SK-N-SH treated with all-trans-retinoic acid at 6 μM for 48 hours (cell line): ENCODE measurements at regions not wholly inside any gene's neighbourhood (a gene's known extent, or its start where the extent isn't known, plus 50 kb on each side); places are given as distances from the start of the nearest gene placed in this dataset.

Experiments used
- ATAC-seq: fragments of 200-7000 bp; cut with Tn5 transposase; 3 replicates; pipeline ENCODE4 v1.9.1; 2020; ENCODE audit warnings: mild to moderate bottlenecking, moderate library complexity
- ARNTL ChIP-seq: fragments of 450-650 bp; formaldehyde crosslinking; IDR thresholded peaks from 2 replicates; pipeline ENCODE4 v1.5.0; 2020; ENCODE audit warnings: low read depth, mild to moderate bottlenecking, moderate library complexity, borderline replicate concordance
- BACH2 ChIP-seq: fragments of 250-450 bp; sonication (Bioruptor Pico); IDR thresholded peaks from 2 replicates; pipeline ENCODE4 v1.9.0; 2021; ENCODE audit warnings: mild to moderate bottlenecking, borderline replicate concordance
- CSDC2 ChIP-seq: fragments of 250-450 bp; sonication (Bioruptor Pico); IDR thresholded peaks from 2 replicates; pipeline ENCODE4 v1.5.0; 2020; ENCODE audit warnings: mild to moderate bottlenecking, moderate library complexity
- ESRRG ChIP-seq: fragments of 250-450 bp; sonication (Bioruptor Pico); IDR thresholded peaks from 2 replicates; pipeline ENCODE4 v1.6.1; 2021; ENCODE audit warnings: mild to moderate bottlenecking
- GLIS3 ChIP-seq: fragments of 250-450 bp; sonication (Bioruptor Pico); IDR thresholded peaks from 2 replicates; pipeline ENCODE4 v1.5.0; 2020; ENCODE audit warnings: mild to moderate bottlenecking, moderate library complexity
- OSR1 ChIP-seq: fragments of 250-450 bp; sonication (Bioruptor Pico); IDR thresholded peaks from 2 replicates; pipeline ENCODE4 v1.8.0; 2022; ENCODE audit warnings: moderate library complexity, mild to moderate bottlenecking, inconsistent platforms
- PPARA ChIP-seq: fragments of 250-450 bp; sonication (Bioruptor Pico); IDR thresholded peaks from 2 replicates; pipeline ENCODE4 v1.5.0; 2020; ENCODE audit warnings: mild to moderate bottlenecking, borderline replicate concordance
- RARB ChIP-seq: fragments of 250-450 bp; sonication (Bioruptor Pico); IDR thresholded peaks from 2 replicates; pipeline ENCODE4 v1.8.0; 2021; ENCODE audit warnings: mild to moderate bottlenecking, moderate library complexity
- SNAI2 ChIP-seq: fragments of 250-450 bp; sonication (Bioruptor Pico); IDR thresholded peaks from 2 replicates; pipeline ENCODE4 v1.5.0; 2020; ENCODE audit warnings: mild to moderate bottlenecking, moderate library complexity
- TCF4 ChIP-seq: fragments of 250-450 bp; sonication (Bioruptor Pico); IDR thresholded peaks from 2 replicates; pipeline ENCODE4 v1.8.0; 2021; ENCODE audit warnings: mild to moderate bottlenecking, moderate library complexity, borderline replicate concordance
- ZC3H10 ChIP-seq: fragments of 250-450 bp; sonication (Bioruptor Pico); IDR thresholded peaks from 2 replicates; pipeline ENCODE4 v1.5.1; 2021; ENCODE audit warnings: mild to moderate bottlenecking, moderate library complexity
- ZFP3 ChIP-seq: fragments of 250-450 bp; sonication (Bioruptor Pico); IDR thresholded peaks from 2 replicates; pipeline ENCODE4 v1.5.0; 2020; ENCODE audit warnings: mild to moderate bottlenecking, moderate library complexity
- ZFP30 ChIP-seq: fragments of 450-650 bp; formaldehyde crosslinking; IDR thresholded peaks from 2 replicates; pipeline ENCODE4 v1.5.0; 2022; ENCODE audit warnings: mild to moderate bottlenecking, moderate library complexity
- ZNF565 ChIP-seq: fragments of 450-650 bp; formaldehyde crosslinking; conservative IDR thresholded peaks from 2 replicates; pipeline ENCODE4 v1.5.0; 2020; ENCODE audit warnings: low read depth, mild to moderate bottlenecking, moderate library complexity
- ZNF70 ChIP-seq: fragments of 450-650 bp; formaldehyde crosslinking; IDR thresholded peaks from 2 replicates; pipeline ENCODE4 v1.5.0; 2020; ENCODE audit warnings: mild to moderate bottlenecking, moderate library complexity
- ZNF8 ChIP-seq: fragments of 450-650 bp; formaldehyde crosslinking; IDR thresholded peaks from 2 replicates; pipeline ENCODE4 v1.5.0; 2020; ENCODE audit warnings: mild to moderate bottlenecking, moderate library complexity
- TF ChIP-seq, protein P1 (sequence below): fragments of 250-450 bp; sonication (Bioruptor Pico); IDR thresholded peaks from 2 replicates; pipeline ENCODE4 v1.5.0; 2020; ENCODE audit warnings: mild to moderate bottlenecking, moderate library complexity
- TF ChIP-seq, protein P2 (sequence below): fragments of 250-450 bp; sonication (Bioruptor Pico); IDR thresholded peaks from 2 replicates; pipeline ENCODE4 v1.5.1; 2020; ENCODE audit warnings: low read depth, mild to moderate bottlenecking, moderate library complexity
- TF ChIP-seq, protein P3 (sequence below): fragments of 250-450 bp; sonication (Bioruptor Pico); IDR thresholded peaks from 2 replicates; pipeline ENCODE4 v1.8.0; 2020; ENCODE audit warnings: mild to moderate bottlenecking, moderate library complexity, borderline replicate concordance
- TF ChIP-seq, protein P4 (sequence below): fragments of 250-450 bp; sonication (Bioruptor Pico); IDR thresholded peaks from 2 replicates; pipeline ENCODE4 v1.5.1; 2021; ENCODE audit warnings: mild to moderate bottlenecking, moderate library complexity
- TF ChIP-seq, protein P5 (sequence below): fragments of 250-450 bp; sonication (Bioruptor Pico); IDR thresholded peaks from 2 replicates; pipeline ENCODE4 v1.8.0; 2021; ENCODE audit warnings: low read depth, mild to moderate bottlenecking, moderate library complexity, borderline replicate concordance

DNA sequence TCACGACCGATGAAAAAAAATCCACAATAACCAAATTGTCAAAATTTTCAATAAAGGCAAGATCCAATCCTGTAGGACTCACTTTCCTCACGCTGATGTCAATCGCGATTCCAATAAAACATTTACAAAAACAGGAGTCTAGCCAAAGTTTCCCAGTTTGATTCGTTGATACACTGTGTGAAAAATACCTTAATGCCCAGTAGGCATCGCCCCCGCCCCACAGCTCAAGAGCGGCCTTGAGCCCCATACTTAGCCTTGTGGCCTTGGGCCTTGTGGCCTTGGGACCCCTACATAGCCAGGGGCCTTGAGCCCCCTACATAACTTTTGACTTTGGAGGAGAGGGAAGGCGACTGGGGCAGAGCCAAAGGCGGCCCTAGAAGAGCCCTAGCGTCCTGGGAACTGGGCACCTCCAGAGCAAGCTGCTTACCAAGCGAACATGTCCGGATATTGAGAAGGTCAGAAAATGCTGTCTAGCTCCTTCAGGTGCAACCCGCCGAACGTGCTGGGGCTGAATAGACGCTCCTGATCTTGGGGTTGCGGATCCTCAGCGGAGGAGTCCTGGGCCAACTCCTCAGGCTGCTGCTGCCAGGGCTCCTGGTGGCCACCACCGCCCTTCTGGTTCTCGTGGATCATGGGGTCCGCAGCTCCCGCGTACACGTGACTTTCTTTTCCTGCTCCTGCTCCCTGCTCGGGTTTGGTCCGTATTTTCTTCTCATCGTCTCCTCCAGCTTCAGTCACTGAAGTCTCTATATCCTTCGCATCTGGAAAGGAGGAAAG, 62.9 kb downstream of the RHOXF2B start (continued):
- TF ChIP-seq, protein P1, sequence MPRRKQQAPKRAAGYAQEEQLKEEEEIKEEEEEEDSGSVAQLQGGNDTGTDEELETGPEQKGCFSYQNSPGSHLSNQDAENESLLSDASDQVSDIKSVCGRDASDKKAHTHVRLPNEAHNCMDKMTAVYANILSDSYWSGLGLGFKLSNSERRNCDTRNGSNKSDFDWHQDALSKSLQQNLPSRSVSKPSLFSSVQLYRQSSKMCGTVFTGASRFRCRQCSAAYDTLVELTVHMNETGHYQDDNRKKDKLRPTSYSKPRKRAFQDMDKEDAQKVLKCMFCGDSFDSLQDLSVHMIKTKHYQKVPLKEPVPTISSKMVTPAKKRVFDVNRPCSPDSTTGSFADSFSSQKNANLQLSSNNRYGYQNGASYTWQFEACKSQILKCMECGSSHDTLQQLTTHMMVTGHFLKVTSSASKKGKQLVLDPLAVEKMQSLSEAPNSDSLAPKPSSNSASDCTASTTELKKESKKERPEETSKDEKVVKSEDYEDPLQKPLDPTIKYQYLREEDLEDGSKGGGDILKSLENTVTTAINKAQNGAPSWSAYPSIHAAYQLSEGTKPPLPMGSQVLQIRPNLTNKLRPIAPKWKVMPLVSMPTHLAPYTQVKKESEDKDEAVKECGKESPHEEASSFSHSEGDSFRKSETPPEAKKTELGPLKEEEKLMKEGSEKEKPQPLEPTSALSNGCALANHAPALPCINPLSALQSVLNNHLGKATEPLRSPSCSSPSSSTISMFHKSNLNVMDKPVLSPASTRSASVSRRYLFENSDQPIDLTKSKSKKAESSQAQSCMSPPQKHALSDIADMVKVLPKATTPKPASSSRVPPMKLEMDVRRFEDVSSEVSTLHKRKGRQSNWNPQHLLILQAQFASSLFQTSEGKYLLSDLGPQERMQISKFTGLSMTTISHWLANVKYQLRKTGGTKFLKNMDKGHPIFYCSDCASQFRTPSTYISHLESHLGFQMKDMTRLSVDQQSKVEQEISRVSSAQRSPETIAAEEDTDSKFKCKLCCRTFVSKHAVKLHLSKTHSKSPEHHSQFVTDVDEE (CRISPR knock-in tag), result no peak
- TF ChIP-seq ARNTL (CRISPR knock-in tag) (no peak), PPARA (no peak)

DNA sequence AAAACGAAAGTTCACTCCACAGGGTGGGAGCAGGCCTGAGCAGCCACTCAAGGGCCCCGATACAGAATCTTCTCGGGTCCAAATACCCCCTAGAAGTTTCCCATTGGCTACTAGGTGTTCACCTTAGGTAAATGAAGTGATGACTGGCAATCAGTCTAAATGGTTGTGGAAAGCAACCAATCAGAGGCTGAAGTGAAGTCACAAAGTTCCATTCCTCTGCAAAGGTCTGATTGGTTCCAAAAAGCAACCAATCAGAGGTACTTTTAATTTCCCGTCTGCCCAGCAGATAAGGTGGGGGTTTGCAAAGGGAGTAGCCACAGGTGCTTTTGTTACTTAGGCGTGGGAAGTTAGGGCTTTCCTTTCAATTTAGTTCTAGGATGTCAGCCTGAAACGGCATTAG, 58.2 kb upstream of the NKAP start:
- no peak for ATAC-seq
- TF ChIP-seq, protein P1 (CRISPR knock-in tag), result no peak
- TF ChIP-seq CSDC2 (no peak), OSR1 (no peak), ZNF70 (no peak), ZFP30 (CRISPR knock-in tag) (no peak), ZFP3 (CRISPR knock-in tag) (no peak), ESRRG (CRISPR knock-in tag) (no peak), RARB (CRISPR knock-in tag) (no peak)
- TF ChIP-seq, protein P2, sequence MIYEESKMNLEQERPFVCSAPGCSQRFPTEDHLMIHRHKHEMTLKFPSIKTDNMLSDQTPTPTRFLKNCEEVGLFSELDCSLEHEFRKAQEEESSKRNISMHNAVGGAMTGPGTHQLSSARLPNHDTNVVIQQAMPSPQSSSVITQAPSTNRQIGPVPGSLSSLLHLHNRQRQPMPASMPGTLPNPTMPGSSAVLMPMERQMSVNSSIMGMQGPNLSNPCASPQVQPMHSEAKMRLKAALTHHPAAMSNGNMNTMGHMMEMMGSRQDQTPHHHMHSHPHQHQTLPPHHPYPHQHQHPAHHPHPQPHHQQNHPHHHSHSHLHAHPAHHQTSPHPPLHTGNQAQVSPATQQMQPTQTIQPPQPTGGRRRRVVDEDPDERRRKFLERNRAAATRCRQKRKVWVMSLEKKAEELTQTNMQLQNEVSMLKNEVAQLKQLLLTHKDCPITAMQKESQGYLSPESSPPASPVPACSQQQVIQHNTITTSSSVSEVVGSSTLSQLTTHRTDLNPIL (CRISPR knock-in tag), result no peak

DNA sequence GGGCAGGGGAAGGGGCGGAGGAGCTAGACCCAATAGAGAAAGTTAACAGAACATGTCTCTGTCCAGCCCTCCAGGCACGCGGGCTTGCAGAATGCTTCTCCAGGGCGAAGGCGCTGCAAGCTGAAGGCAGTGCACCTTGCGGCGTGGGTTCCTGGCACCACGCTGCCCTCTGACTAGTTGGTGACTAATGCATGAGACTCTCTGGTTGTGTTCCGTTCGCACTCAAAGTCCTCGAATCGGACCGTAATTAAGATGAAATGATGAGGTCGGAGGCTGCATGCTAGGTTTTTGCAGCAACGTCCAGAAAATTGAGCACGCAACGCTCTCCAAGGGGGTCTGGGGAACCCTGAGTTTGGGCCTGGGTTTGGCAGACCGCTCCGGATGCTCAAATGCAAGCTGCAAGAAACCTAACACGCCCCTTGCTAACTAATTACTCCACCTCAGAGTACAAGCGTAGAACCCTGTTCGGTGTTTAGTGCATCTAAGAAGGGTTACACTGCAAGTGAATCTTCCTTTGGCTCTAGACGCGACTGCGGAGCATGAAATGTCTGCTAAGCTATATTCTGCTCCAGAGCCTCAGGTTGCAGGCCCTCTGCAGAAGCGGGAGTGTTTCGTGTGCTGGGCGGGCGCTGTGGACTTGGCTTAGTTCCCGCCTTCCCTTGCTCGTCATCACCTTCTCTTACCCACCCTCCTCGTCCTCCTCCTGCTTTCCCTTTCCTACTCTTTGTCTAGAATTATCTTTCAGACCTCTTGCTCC, 57.1 kb upstream of the NKAP start:
- ATAC-seq, result peak; percentile 55
- TF ChIP-seq CSDC2 (no peak), ZFP3 (CRISPR knock-in tag) (no peak), GLIS3 (no peak), SNAI2 (CRISPR knock-in tag) (no peak), BACH2 (no peak), ZNF8 (CRISPR knock-in tag) (no peak), ZFP30 (CRISPR knock-in tag) (no peak), RARB (CRISPR knock-in tag) (no peak), OSR1 (no peak), ZC3H10 (CRISPR knock-in tag) (no peak), ZNF565 (CRISPR knock-in tag) (no peak), TCF4 (CRISPR knock-in tag) (no peak), PPARA (no peak), ZNF70 (no peak)
- TF ChIP-seq, protein P3, sequence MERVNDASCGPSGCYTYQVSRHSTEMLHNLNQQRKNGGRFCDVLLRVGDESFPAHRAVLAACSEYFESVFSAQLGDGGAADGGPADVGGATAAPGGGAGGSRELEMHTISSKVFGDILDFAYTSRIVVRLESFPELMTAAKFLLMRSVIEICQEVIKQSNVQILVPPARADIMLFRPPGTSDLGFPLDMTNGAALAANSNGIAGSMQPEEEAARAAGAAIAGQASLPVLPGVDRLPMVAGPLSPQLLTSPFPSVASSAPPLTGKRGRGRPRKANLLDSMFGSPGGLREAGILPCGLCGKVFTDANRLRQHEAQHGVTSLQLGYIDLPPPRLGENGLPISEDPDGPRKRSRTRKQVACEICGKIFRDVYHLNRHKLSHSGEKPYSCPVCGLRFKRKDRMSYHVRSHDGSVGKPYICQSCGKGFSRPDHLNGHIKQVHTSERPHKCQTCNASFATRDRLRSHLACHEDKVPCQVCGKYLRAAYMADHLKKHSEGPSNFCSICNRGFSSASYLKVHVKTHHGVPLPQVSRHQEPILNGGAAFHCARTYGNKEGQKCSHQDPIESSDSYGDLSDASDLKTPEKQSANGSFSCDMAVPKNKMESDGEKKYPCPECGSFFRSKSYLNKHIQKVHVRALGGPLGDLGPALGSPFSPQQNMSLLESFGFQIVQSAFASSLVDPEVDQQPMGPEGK (CRISPR knock-in tag), result no peak
- TF ChIP-seq, protein P4, sequence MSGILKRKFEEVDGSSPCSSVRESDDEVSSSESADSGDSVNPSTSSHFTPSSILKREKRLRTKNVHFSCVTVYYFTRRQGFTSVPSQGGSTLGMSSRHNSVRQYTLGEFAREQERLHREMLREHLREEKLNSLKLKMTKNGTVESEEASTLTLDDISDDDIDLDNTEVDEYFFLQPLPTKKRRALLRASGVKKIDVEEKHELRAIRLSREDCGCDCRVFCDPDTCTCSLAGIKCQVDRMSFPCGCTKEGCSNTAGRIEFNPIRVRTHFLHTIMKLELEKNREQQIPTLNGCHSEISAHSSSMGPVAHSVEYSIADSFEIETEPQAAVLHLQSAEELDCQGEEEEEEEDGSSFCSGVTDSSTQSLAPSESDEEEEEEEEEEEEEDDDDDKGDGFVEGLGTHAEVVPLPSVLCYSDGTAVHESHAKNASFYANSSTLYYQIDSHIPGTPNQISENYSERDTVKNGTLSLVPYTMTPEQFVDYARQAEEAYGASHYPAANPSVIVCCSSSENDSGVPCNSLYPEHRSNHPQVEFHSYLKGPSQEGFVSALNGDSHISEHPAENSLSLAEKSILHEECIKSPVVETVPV (CRISPR knock-in tag), result no peak
- TF ChIP-seq, protein P1 (CRISPR knock-in tag), result no peak
- TF ChIP-seq, protein P5, sequence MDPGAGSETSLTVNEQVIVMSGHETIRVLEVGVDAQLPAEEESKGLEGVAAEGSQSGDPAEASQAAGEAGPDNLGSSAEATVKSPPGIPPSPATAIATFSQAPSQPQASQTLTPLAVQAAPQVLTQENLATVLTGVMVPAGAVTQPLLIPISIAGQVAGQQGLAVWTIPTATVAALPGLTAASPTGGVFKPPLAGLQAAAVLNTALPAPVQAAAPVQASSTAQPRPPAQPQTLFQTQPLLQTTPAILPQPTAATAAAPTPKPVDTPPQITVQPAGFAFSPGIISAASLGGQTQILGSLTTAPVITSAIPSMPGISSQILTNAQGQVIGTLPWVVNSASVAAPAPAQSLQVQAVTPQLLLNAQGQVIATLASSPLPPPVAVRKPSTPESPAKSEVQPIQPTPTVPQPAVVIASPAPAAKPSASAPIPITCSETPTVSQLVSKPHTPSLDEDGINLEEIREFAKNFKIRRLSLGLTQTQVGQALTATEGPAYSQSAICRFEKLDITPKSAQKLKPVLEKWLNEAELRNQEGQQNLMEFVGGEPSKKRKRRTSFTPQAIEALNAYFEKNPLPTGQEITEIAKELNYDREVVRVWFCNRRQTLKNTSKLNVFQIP (CRISPR knock-in tag), result no peak
